ENCODE measurements at regions not wholly inside any gene's neighbourhood (a gene's known extent, or its start where the extent isn't known, plus 50 kb on each side); places are given as distances from the start of the nearest gene placed in this dataset.

GRCh38 chr6:86537292-86537861 is 400.0 kb upstream of the HTR1E start:
- no peaks in the 10 kb centered on the region for H3K4me1 ChIP-seq (ENCODE audit: control insufficient read depth in 2 of 2, insufficient read depth in 2 of 2, low read length in 2 of 2)
- H3K27me3 ChIP-seq (ENCODE audit: control insufficient read depth in 2 of 2, insufficient read depth in 2 of 2, low read length in 2 of 2): no peaks in the 10 kb centered on the region
- Mint-ChIP-seq H3K36me3 (no peaks in the 10 kb centered on the region), H3K27me3 (no peaks in the 10 kb centered on the region), H3K27ac (no peak overlapping the region), H3K4me3 (no peak overlapping the region), H3K9me3 (peaks cover 0 to 31% (median 5%) of the 10 kb centered on the region in 11 donors), H3K4me1 (no peaks in the 10 kb centered on the region)
- POLR2A ChIA-PET: no interaction called here
- no peak for DNase-seq
- no peak for ATAC-seq
- CTCF ChIA-PET: no interaction called here
- H3K4me3 ChIP-seq (ENCODE audit: low read length): no peak overlapping the region
- no peaks in the 10 kb centered on the region for H3K36me3 ChIP-seq (ENCODE audit: control insufficient read depth in 2 of 3, insufficient read depth in 3 of 3, low read length in 3 of 3)
- no peaks in the 10 kb centered on the region for H3K9me3 ChIP-seq (ENCODE audit: control insufficient read depth in 2 of 3, low read length in 3 of 3)
- no peak overlapping the region for H3K27ac ChIP-seq (ENCODE audit: low read depth, low read length)
- intact Hi-C loops (cut with micrococcal nuclease): no loop called here

GRCh38 chr6:86536121-86536520 is 401.2 kb upstream of the HTR1E start:
- ATAC-seq: no peak
- no peaks in the 10 kb centered on the region for H3K36me3 ChIP-seq (ENCODE audit: control insufficient read depth in 2 of 3, insufficient read depth in 3 of 3, low read length in 3 of 3)
- Mint-ChIP-seq H3K36me3 (no peaks in the 10 kb centered on the region), H3K27me3 (no peaks in the 10 kb centered on the region), H3K4me3 (no peak overlapping the region), H3K4me1 (no peaks in the 10 kb centered on the region), H3K27ac (no peak overlapping the region), H3K9me3 (peaks cover 0 to 29% (median 2%) of the 10 kb centered on the region in 11 donors)
- no peak for DNase-seq
- no peak overlapping the region for H3K27ac ChIP-seq (ENCODE audit: low read depth, low read length)
- no peaks in the 10 kb centered on the region for H3K4me1 ChIP-seq (ENCODE audit: control insufficient read depth in 2 of 2, insufficient read depth in 2 of 2, low read length in 2 of 2)
- POLR2A ChIA-PET: no interaction called here
- CTCF ChIA-PET: no interaction called here
- intact Hi-C loops (cut with micrococcal nuclease): no loop called here
- H3K9me3 ChIP-seq (ENCODE audit: control insufficient read depth in 2 of 3, low read length in 3 of 3): no peaks in the 10 kb centered on the region
- no peaks in the 10 kb centered on the region for H3K27me3 ChIP-seq (ENCODE audit: control insufficient read depth in 2 of 2, insufficient read depth in 2 of 2, low read length in 2 of 2)
- H3K4me3 ChIP-seq (ENCODE audit: low read length): no peak overlapping the region

- no peaks in the 10 kb centered on the region for H3K27me3 Mint-ChIP-seq
- Histone ChIP-seq H3K27ac (ENCODE audit: low read depth, low read length) (no peak overlapping the region), H3K36me3 (ENCODE audit: control insufficient read depth in 2 of 3, insufficient read depth in 3 of 3, low read length in 3 of 3) (no peaks in the 10 kb centered on the region), H3K27me3 (ENCODE audit: control insufficient read depth in 2 of 2, insufficient read depth in 2 of 2, low read length in 2 of 2) (no peaks in the 10 kb centered on the region), H3K4me3 (ENCODE audit: low read length) (no peak overlapping the region), H3K4me1 (ENCODE audit: control insufficient read depth in 2 of 2, insufficient read depth in 2 of 2, low read length in 2 of 2) (no peaks in the 10 kb centered on the region), H3K9me3 (ENCODE audit: control insufficient read depth in 2 of 3, low read length in 3 of 3) (no peaks in the 10 kb centered on the region)
- peaks cover 0 to 20% (median 2%) of the 10 kb centered on the region in 11 donors for H3K9me3 Mint-ChIP-seq
- POLR2A ChIA-PET: no interaction called here
- DNase-seq: no peak
- H3K4me3 Mint-ChIP-seq: no peak overlapping the region
- no peak overlapping the region for H3K27ac Mint-ChIP-seq
- H3K36me3 Mint-ChIP-seq: no peaks in the 10 kb centered on the region
- no peak for ATAC-seq
- intact Hi-C loops (cut with micrococcal nuclease): no loop called here
- CTCF ChIA-PET: no interaction called here
- no peaks in the 10 kb centered on the region for H3K4me1 Mint-ChIP-seq
Measured at GRCh38 chr6:86535100-86535499, 402.2 kb upstream of the HTR1E start.

DNA sequence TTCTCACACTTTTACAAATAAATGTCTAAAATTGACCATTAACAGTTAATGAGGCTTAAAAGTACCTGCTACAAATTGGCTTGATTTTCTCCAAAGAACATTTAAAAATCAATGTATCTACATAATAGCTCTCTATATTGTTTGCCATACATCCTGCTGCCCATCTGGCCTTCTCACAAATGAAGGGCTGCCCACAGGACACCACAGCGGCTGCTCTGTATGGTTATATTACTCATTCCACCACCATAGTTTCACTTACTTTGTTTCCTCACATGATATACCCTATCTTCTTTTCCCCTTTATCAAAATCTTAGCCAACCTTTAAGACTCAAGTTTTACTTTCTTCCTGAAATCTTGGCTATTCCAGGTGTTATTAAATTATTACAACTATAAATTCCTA is 407.7 kb upstream of the HTR1E start:
- ChIA-PET CTCF (no interaction called here), POLR2A (no interaction called here)
- no peaks in the 10 kb centered on the region for H3K27me3 ChIP-seq (ENCODE audit: control insufficient read depth in 2 of 2, insufficient read depth in 2 of 2, low read length in 2 of 2)
- no peak overlapping the region for H3K27ac Mint-ChIP-seq
- H3K9me3 Mint-ChIP-seq: peaks cover 1 to 23% (median 10%) of the 10 kb centered on the region in 11 donors
- H3K9me3 ChIP-seq (ENCODE audit: control insufficient read depth in 2 of 3, low read length in 3 of 3): peaks cover 0 to 7% (median 0%) of the 10 kb centered on the region in 3 experiments
- intact Hi-C loops (cut with micrococcal nuclease): no loop called here
- no peak for DNase-seq
- H3K27ac ChIP-seq (ENCODE audit: low read depth, low read length): no peak overlapping the region
- no peaks in the 10 kb centered on the region for H3K36me3 Mint-ChIP-seq
- no peaks in the 10 kb centered on the region for H3K36me3 ChIP-seq (ENCODE audit: control insufficient read depth in 2 of 3, insufficient read depth in 3 of 3, low read length in 3 of 3)
- H3K4me1 ChIP-seq (ENCODE audit: control insufficient read depth in 2 of 2, insufficient read depth in 2 of 2, low read length in 2 of 2): no peaks in the 10 kb centered on the region
- H3K4me3 Mint-ChIP-seq: no peak overlapping the region
- H3K4me1 Mint-ChIP-seq: no peaks in the 10 kb centered on the region
- no peak for ATAC-seq
- no peaks in the 10 kb centered on the region for H3K27me3 Mint-ChIP-seq
- H3K4me3 ChIP-seq (ENCODE audit: low read length): no peak overlapping the region

- Mint-ChIP-seq H3K27ac (no peak overlapping the region), H3K4me1 (no peaks in the 10 kb centered on the region), H3K27me3 (no peaks in the 10 kb centered on the region), H3K36me3 (no peaks in the 10 kb centered on the region), H3K4me3 (no peak overlapping the region), H3K9me3 (peaks cover 2 to 33% (median 11%) of the 10 kb centered on the region in 11 donors)
- no peaks in the 10 kb centered on the region for H3K4me1 ChIP-seq (ENCODE audit: control insufficient read depth in 2 of 2, insufficient read depth in 2 of 2, low read length in 2 of 2)
- H3K27me3 ChIP-seq (ENCODE audit: control insufficient read depth in 2 of 2, insufficient read depth in 2 of 2, low read length in 2 of 2): no peaks in the 10 kb centered on the region
- ChIA-PET CTCF (no interaction called here), POLR2A (no interaction called here)
- H3K4me3 ChIP-seq (ENCODE audit: low read length): no peak overlapping the region
- no peaks in the 10 kb centered on the region for H3K36me3 ChIP-seq (ENCODE audit: control insufficient read depth in 2 of 3, insufficient read depth in 3 of 3, low read length in 3 of 3)
- DNase-seq (no peak), ATAC-seq (no peak)
- peaks cover 0 to 7% (median 0%) of the 10 kb centered on the region in 3 experiments for H3K9me3 ChIP-seq (ENCODE audit: control insufficient read depth in 2 of 3, low read length in 3 of 3)
- intact Hi-C loops (cut with micrococcal nuclease): no loop called here
- no peak overlapping the region for H3K27ac ChIP-seq (ENCODE audit: low read depth, low read length)
Measured at GRCh38 chr6:86526238-86526637, 411.1 kb upstream of the HTR1E start.

DNA sequence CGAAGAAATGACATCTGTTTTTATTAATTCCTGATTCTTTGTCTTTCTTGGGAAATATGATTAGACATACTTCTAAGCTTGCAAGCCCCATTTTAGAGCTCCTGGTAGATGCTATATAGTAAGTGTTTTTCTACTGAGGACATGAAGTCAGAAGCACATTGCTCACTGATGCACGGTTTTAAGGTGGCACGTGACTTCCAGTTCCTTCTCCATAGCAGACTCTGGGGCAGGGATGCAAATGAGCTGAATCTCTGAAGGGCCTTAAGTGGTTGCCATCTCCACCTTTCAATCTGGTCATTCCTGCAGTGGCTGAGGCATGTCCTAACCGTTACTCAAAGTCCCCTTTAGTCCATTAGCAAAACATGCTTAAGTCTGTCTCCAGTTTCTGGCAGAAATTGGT is 421.2 kb upstream of the HTR1E start:
- no peaks in the 10 kb centered on the region for H3K9me3 ChIP-seq (ENCODE audit: control insufficient read depth in 2 of 3, low read length in 3 of 3)
- POLR2A ChIA-PET: no interaction called here
- H3K36me3 ChIP-seq (ENCODE audit: control insufficient read depth in 2 of 3, insufficient read depth in 3 of 3, low read length in 3 of 3): no peaks in the 10 kb centered on the region
- Mint-ChIP-seq H3K4me1 (no peaks in the 10 kb centered on the region), H3K27me3 (no peaks in the 10 kb centered on the region), H3K4me3 (no peak overlapping the region), H3K27ac (no peak overlapping the region), H3K36me3 (no peaks in the 10 kb centered on the region), H3K9me3 (peaks cover 0 to 14% (median 2%) of the 10 kb centered on the region in 11 donors)
- ATAC-seq (no peak), DNase-seq (no peak)
- intact Hi-C loops (cut with micrococcal nuclease): no loop called here
- no peak overlapping the region for H3K27ac ChIP-seq (ENCODE audit: low read depth, low read length)
- H3K4me3 ChIP-seq (ENCODE audit: low read length): no peak overlapping the region
- H3K4me1 ChIP-seq (ENCODE audit: control insufficient read depth in 2 of 2, insufficient read depth in 2 of 2, low read length in 2 of 2): no peaks in the 10 kb centered on the region
- CTCF ChIA-PET: no interaction called here
- no peaks in the 10 kb centered on the region for H3K27me3 ChIP-seq (ENCODE audit: control insufficient read depth in 2 of 2, insufficient read depth in 2 of 2, low read length in 2 of 2)

- Histone ChIP-seq H3K4me1 (ENCODE audit: control insufficient read depth in 2 of 2, insufficient read depth in 2 of 2, low read length in 2 of 2) (no peaks in the 10 kb centered on the region), H3K4me3 (ENCODE audit: low read length) (no peak overlapping the region), H3K36me3 (ENCODE audit: control insufficient read depth in 2 of 3, insufficient read depth in 3 of 3, low read length in 3 of 3) (no peaks in the 10 kb centered on the region), H3K9me3 (ENCODE audit: control insufficient read depth in 2 of 3, low read length in 3 of 3) (no peaks in the 10 kb centered on the region), H3K27me3 (ENCODE audit: control insufficient read depth in 2 of 2, insufficient read depth in 2 of 2, low read length in 2 of 2) (no peaks in the 10 kb centered on the region), H3K27ac (ENCODE audit: low read depth, low read length) (no peak overlapping the region)
- no peak overlapping the region for H3K4me3 Mint-ChIP-seq
- H3K27ac Mint-ChIP-seq: no peak overlapping the region
- peaks cover 0 to 9% (median 3%) of the 10 kb centered on the region in 11 donors for H3K9me3 Mint-ChIP-seq
- ATAC-seq (no peak), DNase-seq (no peak)
- no peaks in the 10 kb centered on the region for H3K27me3 Mint-ChIP-seq
- ChIA-PET POLR2A (no interaction called here), CTCF (no interaction called here)
- H3K36me3 Mint-ChIP-seq: no peaks in the 10 kb centered on the region
- H3K4me1 Mint-ChIP-seq: no peaks in the 10 kb centered on the region
- intact Hi-C loops (cut with micrococcal nuclease): no loop called here
Measured at GRCh38 chr6:86511962-86512361, 425.4 kb upstream of the HTR1E start.
